Liver (tissue), 8 donors: ENCODE measurements at regions not wholly inside any gene's neighbourhood (a gene's known extent, or its start where the extent isn't known, plus 50 kb on each side); places are given as distances from the start of the nearest gene placed in this dataset.
"Not testable (repeated sequence)": the region's sequence is repeated elsewhere in the genome, so short reads cannot be mapped to it uniquely, and the experiment has no call there.

Source experiments
- DNase-seq: peaks from one replicate; pipeline ENCODE4 v3.0.0-alpha.2; 2017; ENCODE audit warnings: low spot score
- H3K27ac ChIP-seq, 2 donors: one replicate each; pipeline ENCODE4 v1.7.0; 2013; ENCODE audit warnings: inconsistent platforms in 2 of 2, low read length in 2 of 2, control low read depth in 1 of 2, low read depth in 1 of 2, mild to moderate bottlenecking in 1 of 2
- H3K27me3 ChIP-seq, 4 donors: one replicate each; pipeline versions ENCODE4 v1.6.1 to v1.7.0; 2013; ENCODE audit warnings: low read length in 3 of 4, inconsistent platforms in 1 of 4, mild to moderate bottlenecking in 1 of 4, moderate library complexity in 1 of 4; ENCODE audit not compliant: control insufficient read depth in 4 of 4, insufficient read depth in 4 of 4
- H3K36me3 ChIP-seq, 4 donors: one replicate each; pipeline versions ENCODE4 v1.6.1 to v1.7.0; 2013; ENCODE audit warnings: low read length in 3 of 4, mild to moderate bottlenecking in 3 of 4, low read depth in 1 of 4, moderate library complexity in 1 of 4; ENCODE audit not compliant: control insufficient read depth in 4 of 4, insufficient read depth in 3 of 4
- H3K4me1 ChIP-seq, 4 donors: one replicate each; pipeline versions ENCODE4 v1.6.1 to v1.7.0; 2013; ENCODE audit warnings: low read length in 3 of 4, mild to moderate bottlenecking in 3 of 4, moderate library complexity in 1 of 4; ENCODE audit not compliant: control insufficient read depth in 4 of 4, insufficient read depth in 4 of 4
- H3K4me3 ChIP-seq, 3 donors: one replicate each; pipeline versions ENCODE4 v1.6.1 to v1.7.0; 2013; ENCODE audit warnings: low read length in 3 of 3, control low read depth in 1 of 3, low read depth in 1 of 3, mild to moderate bottlenecking in 1 of 3
- H3K9ac ChIP-seq, 2 donors: one replicate each; pipeline ENCODE4 v1.7.0; 2013; ENCODE audit warnings: low read length in 2 of 2, mild to moderate bottlenecking in 2 of 2, moderate library complexity in 2 of 2, control low read depth in 1 of 2, low read depth in 1 of 2
- H3K9me3 ChIP-seq, 4 donors: one replicate each; pipeline versions ENCODE4 v1.6.1 to v1.7.0; 2013; ENCODE audit warnings: low read length in 3 of 4; ENCODE audit not compliant: control insufficient read depth in 4 of 4
- ATF3 ChIP-seq: IDR thresholded peaks from 2 replicates; pipeline ENCODE4 v1.6.1; 2016; ENCODE audit warnings: antibody characterized with exemption
- EGR1 ChIP-seq, 2 donors: IDR thresholded peaks; 2 replicates each; pipeline ENCODE4 v1.6.1; 2016 to 2018; ENCODE audit warnings: antibody characterized with exemption in 2 of 2, low read depth in 2 of 2
- FOXA1 ChIP-seq: IDR thresholded peaks from 2 replicates; pipeline ENCODE4 v1.6.1; 2016; ENCODE audit warnings: antibody characterized with exemption
- HNF4A ChIP-seq, 2 donors: conservative IDR thresholded peaks; 2 replicates each; pipeline ENCODE4 v1.6.1; 2016; ENCODE audit warnings: antibody characterized with exemption in 2 of 2, mild to moderate bottlenecking in 2 of 2
- HNF4G ChIP-seq: IDR thresholded peaks from 2 replicates; pipeline ENCODE4 v1.6.1; 2016; ENCODE audit warnings: antibody characterized with exemption
- JUND ChIP-seq, 2 donors: IDR thresholded peaks; 2 replicates each; pipeline ENCODE4 v1.6.1; 2016; ENCODE audit warnings: antibody characterized with exemption in 2 of 2
- MAX ChIP-seq: IDR thresholded peaks from 2 replicates; pipeline ENCODE4 v1.6.1; 2016; ENCODE audit warnings: antibody characterized with exemption
- NR2F2 ChIP-seq: IDR thresholded peaks from 2 replicates; pipeline ENCODE4 v1.6.1; 2016; ENCODE audit warnings: antibody characterized with exemption
- RAD21 ChIP-seq, 2 donors: IDR thresholded peaks; 2 replicates each; pipeline ENCODE4 v1.6.1; 2016; ENCODE audit warnings: antibody characterized with exemption in 2 of 2, mild to moderate bottlenecking in 2 of 2
- REST ChIP-seq: IDR thresholded peaks from 2 replicates; pipeline ENCODE4 v1.6.1; 2016; ENCODE audit warnings: antibody characterized with exemption, mild to moderate bottlenecking
- RXRA ChIP-seq, 2 donors: IDR thresholded peaks; 2 replicates each; pipeline ENCODE4 v1.6.1; 2017 to 2018; ENCODE audit warnings: antibody characterized with exemption in 2 of 2, mild to moderate bottlenecking in 1 of 2
- SP1 ChIP-seq: IDR thresholded peaks from 2 replicates; pipeline ENCODE4 v1.6.1; 2018; ENCODE audit warnings: antibody characterized with exemption, mild to moderate bottlenecking
- TAF1 ChIP-seq: conservative IDR thresholded peaks from 2 replicates; pipeline ENCODE4 v1.6.1; 2016; ENCODE audit warnings: antibody characterized with exemption, mild to moderate bottlenecking
- YY1 ChIP-seq: IDR thresholded peaks from 2 replicates; pipeline ENCODE4 v1.6.1; 2016; ENCODE audit warnings: antibody characterized with exemption, mild to moderate bottlenecking
- ZBTB33 ChIP-seq: IDR thresholded peaks from 2 replicates; pipeline ENCODE4 v1.6.1; 2016; ENCODE audit warnings: antibody characterized with exemption
- WGBS: extraction: QIAGEN DNeasy Blood & Tissue Kit; methylation state at CpG from one replicate; pipeline ENCODE4 v1.1.7; 2013; 5-methylcytosine and 5-hydroxymethylcytosine counted together
- TF ChIP-seq, protein P1 (sequence below): fragments of 150-350 bp; IDR thresholded peaks from 2 replicates; pipeline ENCODE4 v1.5.1; 2017; ENCODE audit warnings: improper control_type of control experiment, low read depth, low read length; ENCODE audit not compliant: missing input control
- donor health status: healthy.
- donor health status: healthy.
- donor health status: healthy.
- donor health status: healthy.
- donor health status: healthy.

DNA sequence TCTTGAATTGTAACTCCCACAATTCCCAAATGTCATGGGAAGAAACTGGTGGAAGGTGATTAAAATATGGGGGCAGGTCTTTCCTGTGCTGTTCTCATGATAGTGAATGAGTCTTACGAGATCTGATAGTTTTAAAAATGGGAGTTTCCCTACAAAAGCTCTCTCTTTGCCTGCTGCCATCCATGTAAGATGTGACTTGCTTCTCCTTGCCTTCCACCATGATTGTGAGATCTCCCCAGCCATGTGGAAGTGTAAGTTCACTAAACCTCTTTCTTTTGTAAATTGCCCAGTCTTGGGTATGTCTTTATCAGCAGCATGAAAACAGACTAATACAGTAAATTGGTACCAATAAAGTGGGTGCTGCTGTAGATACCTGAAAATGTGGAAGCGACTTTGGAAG lies 245.0 kb downstream of the PTGER3 start:
- H3K27ac ChIP-seq, H3K4me1 ChIP-seq, H3K4me3 ChIP-seq, DNase-seq, H3K9ac ChIP-seq, H3K27me3 ChIP-seq, H3K9me3 ChIP-seq, H3K36me3 ChIP-seq: not testable (repeated sequence)
- WGBS = 72% methylated on average over 2 of the region's 2 CpGs

DNA sequence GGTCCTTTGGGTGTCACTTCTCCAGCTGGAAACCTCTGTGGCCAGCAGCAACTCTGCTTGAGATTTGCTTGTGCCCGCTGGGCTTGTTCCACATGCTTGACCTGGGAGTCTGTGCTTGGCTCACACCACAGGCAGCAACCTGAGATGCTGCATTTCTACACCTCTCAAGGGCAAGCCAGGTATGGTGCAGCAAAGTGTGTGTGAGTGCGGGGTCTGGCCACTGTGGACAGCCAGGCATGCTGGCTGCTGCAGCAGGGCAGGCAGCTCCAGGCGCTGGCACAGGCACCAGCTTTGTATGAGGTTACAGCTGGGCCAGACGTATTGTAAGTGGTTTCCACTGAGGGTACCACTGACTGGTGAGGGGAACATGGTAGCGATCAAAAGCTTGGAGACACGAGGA lies 242.0 kb downstream of the PTGER3 start:
- DNase-seq = no peak
- Histone ChIP-seq H3K4me3 (no peak overlapping the region), H3K9me3 (no peaks in the 10 kb centered on the region), H3K27ac (no peak overlapping the region), H3K9ac (no peak overlapping the region), H3K4me1 (no peaks in the 10 kb centered on the region), H3K36me3 (no peaks in the 10 kb centered on the region), H3K27me3 (peaks cover 0 to 3% (median 0%) of the 10 kb centered on the region in 4 donors)
- 77% methylated on average over 6 of the region's 6 CpGs for WGBS
- no peak for TF ChIP-seq NR2F2
- TF ChIP-seq RAD21 (IDR thresholded peaks at IDR 0.05) = no peak
- TF ChIP-seq HNF4G = no peak
- TF ChIP-seq YY1 = no peak
- no peak for TF ChIP-seq RXRA (IDR thresholded peaks at IDR 0.05)
- no peak for TF ChIP-seq ZBTB33

DNA sequence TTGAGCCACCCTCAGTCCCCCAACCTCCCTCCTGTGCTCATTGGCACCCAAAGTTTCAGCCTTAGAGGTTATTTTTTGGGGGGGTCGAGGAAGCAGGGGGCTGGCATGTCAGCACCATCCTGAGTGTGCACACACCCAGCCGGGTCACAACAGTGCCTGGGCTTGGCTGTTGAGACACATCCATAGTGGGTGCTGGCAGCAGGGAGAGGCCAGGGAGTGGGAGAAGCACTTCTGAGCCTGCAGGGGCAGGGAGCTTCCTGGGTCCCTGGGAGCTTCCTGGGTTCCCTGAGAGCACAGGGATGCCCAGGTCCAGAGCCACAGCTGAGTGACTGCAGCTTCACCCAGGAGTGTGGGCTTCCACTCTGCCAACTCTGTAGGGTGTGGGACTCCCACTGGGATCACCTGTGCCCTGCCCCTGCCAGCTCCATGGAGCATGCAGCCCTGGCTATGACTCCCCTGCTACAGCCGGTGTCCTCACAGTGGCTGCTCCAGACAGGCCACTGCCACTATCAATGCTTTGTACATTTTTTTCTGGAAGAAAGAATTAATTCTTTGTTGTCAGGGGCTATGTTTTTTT lies 240.4 kb downstream of the PTGER3 start:
- Histone ChIP-seq H3K36me3 (no peaks in the 10 kb centered on the region), H3K4me3 (no peak overlapping the region), H3K27ac (no peak overlapping the region), H3K27me3 (peaks cover 0 to 3% (median 0%) of the 10 kb centered on the region in 4 donors), H3K9me3 (no peaks in the 10 kb centered on the region), H3K4me1 (no peaks in the 10 kb centered on the region), H3K9ac (no peak overlapping the region)
- TF ChIP-seq FOXA1 (no peak), RXRA (IDR thresholded peaks at IDR 0.05) (no peak), NR2F2 (no peak), YY1 (no peak), REST (no peak), SP1 (no peak), RAD21 (IDR thresholded peaks at IDR 0.05) (no peak), JUND (IDR thresholded peaks at IDR 0.05) (no peak), ZBTB33 (no peak), MAX (no peak), ATF3 (no peak), EGR1 (IDR thresholded peaks at IDR 0.05; ENCODE audit: low read depth in 2 of 2) (no peak), TAF1 (no peak), HNF4A (conservative IDR thresholded peaks at IDR 0.05) (no peak)
- TF ChIP-seq, protein P1, sequence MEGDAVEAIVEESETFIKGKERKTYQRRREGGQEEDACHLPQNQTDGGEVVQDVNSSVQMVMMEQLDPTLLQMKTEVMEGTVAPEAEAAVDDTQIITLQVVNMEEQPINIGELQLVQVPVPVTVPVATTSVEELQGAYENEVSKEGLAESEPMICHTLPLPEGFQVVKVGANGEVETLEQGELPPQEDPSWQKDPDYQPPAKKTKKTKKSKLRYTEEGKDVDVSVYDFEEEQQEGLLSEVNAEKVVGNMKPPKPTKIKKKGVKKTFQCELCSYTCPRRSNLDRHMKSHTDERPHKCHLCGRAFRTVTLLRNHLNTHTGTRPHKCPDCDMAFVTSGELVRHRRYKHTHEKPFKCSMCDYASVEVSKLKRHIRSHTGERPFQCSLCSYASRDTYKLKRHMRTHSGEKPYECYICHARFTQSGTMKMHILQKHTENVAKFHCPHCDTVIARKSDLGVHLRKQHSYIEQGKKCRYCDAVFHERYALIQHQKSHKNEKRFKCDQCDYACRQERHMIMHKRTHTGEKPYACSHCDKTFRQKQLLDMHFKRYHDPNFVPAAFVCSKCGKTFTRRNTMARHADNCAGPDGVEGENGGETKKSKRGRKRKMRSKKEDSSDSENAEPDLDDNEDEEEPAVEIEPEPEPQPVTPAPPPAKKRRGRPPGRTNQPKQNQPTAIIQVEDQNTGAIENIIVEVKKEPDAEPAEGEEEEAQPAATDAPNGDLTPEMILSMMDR = no peak
- 53% methylated on average over 3 of the region's 3 CpGs for WGBS
- DNase-seq = no peak
